Astrocyte of the cerebellum (primary cell): ENCODE measurements at regions not wholly inside any gene's neighbourhood (a gene's known extent, or its start where the extent isn't known, plus 50 kb on each side); places are given as distances from the start of the nearest gene placed in this dataset.
"Not testable (repeated sequence)": the region's sequence is repeated elsewhere in the genome, so short reads cannot be mapped to it uniquely, and the experiment has no call there.

Experiments used
- DNase-seq: peaks from one replicate; pipeline ENCODE4 v3.0.0-alpha.2; 2011; ENCODE audit warnings: low read depth
- H3K4me3 ChIP-seq: 2 replicates; pipeline ENCODE4 v1.5.1; 2011; ENCODE audit warnings: mild to moderate bottlenecking, low read depth, low read length, moderate library complexity
- CTCF ChIP-seq: IDR thresholded peaks from 2 replicates; pipeline ENCODE4 v1.5.1; 2012; ENCODE audit warnings: low read length, low read depth, moderate library complexity, mild to moderate bottlenecking; ENCODE audit errors: missing control alignments
- in situ Hi-C: cut with HindIII; loops from 2 replicates; pipeline ENCODE4 v1.10.0; 2017; ENCODE audit warnings: low sequenced_read_pairs

- no peak overlapping the region for H3K4me3 ChIP-seq
- DNase-seq: no peak
- in situ Hi-C loops: no loop called here
- TF ChIP-seq CTCF: no peak
Measured at GRCh38 chrX:113260474-113260873, 419.8 kb upstream of the AMOT start.

DNA sequence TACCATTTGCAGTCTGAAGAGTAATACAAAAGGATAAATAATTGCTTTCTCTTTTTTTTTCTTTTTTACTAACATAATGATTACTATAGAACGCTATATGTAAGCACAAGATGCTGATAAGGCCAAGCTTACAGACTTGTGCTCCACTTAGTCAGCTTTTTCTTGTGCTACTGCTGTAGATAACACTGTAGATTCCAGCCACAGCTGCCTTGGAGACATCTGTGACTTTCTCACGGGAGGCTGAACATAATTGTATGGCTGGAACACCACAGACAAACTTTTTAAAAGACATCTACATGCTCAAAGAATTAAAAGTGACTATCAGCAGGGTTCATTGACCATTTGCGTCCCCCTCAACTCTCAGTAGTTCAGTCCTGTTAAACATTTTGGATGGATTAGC lies 381.7 kb upstream of the AMOT start:
- in situ Hi-C loops: no loop called here
- no peak for DNase-seq
- TF ChIP-seq CTCF: no peak
- H3K4me3 ChIP-seq: no peak overlapping the region

DNA sequence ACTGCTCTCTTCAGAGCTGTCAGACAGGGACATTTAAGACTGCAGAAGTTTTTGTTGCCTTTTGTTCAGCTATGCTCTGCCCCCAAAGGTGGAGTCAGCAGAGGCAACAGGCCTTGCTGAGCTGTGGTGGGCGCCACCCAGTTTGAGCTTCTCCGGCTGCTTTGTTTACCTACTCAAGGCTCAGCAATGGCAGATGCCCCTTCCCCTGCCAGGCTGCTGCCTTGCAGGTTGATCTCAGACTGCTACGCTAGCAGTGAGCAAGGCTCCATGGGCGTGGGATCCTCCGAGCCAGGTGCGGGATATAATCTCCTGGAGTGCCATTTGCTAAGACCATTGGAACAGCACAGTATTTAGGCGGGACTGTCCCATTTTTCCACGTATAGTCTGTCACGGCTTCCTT lies 371.4 kb upstream of the AMOT start:
- H3K4me3 ChIP-seq: no peak overlapping the region
- no peak for DNase-seq
- in situ Hi-C loops: no loop called here
- TF ChIP-seq CTCF: no peak

- no peak overlapping the region for H3K4me3 ChIP-seq
- TF ChIP-seq CTCF: no peak
- in situ Hi-C loops: no loop called here
- no peak for DNase-seq
Measured at GRCh38 chrX:113202601-113203000, 362.0 kb upstream of the AMOT start.

GRCh38 chrX:113195949-113196348 lies 355.3 kb upstream of the AMOT start:
- H3K4me3 ChIP-seq: no peak overlapping the region
- no peak for DNase-seq
- in situ Hi-C loops: no loop called here
- no peak for TF ChIP-seq CTCF

DNA sequence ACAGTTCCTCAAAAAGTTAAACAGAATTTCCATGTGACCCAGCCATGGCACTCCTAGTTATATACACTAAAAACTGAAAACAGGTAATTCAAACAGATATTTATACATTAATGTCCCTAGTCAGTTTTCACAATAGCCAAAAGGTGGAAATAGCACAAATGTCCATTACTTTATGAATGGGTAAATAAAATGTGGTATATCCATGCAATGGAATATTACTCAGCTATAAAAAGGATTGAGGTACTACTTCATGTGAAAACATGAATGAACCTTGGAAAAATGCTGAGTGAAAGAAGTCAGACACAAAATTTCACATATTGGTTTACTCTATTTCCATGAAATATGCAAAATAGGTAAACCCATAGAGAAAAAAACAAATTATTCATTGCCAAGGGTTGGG lies 351.8 kb upstream of the AMOT start:
- no peak for DNase-seq
- H3K4me3 ChIP-seq: no peak overlapping the region
- in situ Hi-C loops: no loop called here
- no peak for TF ChIP-seq CTCF

- H3K4me3 ChIP-seq: no peak overlapping the region
- in situ Hi-C loops: no loop called here
- TF ChIP-seq CTCF: no peak
- DNase-seq: no peak
Measured at GRCh38 chrX:113157496-113157895, 316.9 kb upstream of the AMOT start.

DNA sequence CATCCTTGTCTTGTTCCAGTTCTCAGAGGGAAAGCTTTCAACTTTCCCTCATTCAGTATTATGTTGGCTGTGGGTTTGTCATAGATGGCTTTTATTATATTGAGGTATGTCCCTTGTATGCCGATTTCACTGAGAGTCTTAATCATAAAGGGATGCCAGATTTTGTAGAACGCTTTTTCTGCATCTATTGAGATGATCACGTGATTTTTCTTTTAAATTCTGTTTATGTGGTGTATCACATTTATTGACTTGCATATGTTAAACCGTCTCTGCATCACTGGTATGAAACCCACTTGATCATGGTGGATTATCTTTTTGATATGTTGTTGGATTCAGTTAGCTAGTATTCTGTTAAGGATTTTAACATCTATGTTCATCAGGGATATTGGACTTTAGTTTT lies 313.7 kb upstream of the AMOT start:
- in situ Hi-C loops, DNase-seq, H3K4me3 ChIP-seq: not testable (repeated sequence)
